ENCODE measurements at regions not wholly inside any gene's neighbourhood (a gene's known extent, or its start where the extent isn't known, plus 50 kb on each side); places are given as distances from the start of the nearest gene placed in this dataset.
A peak's percentile ranks its signal among the peaks of the same experiment; 100 is the strongest.
"Not testable (repeated sequence)": the region's sequence is repeated elsewhere in the genome, so short reads cannot be mapped to it uniquely, and the experiment has no call there.

DNA sequence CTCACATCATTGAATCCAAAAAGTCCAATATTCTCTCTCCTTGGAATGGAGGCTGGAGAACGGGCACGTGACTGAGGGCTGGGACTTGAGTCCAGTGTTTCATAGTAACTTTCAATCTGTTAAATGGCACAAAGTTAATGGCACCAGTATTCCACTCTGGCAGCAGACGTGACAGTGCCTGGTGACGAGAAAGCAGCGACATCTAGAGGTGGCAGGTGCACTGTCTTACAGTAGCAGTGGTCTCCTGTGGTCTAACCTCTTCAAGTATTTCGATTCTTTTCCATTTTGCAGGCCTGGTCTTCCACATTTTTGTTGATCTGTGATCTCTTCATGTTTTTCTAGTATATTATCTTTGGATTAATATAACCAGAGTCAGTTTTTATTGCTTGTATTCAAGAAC is 107.1 kb downstream of the OXSM start:
- DNase-seq = no peak

DNA sequence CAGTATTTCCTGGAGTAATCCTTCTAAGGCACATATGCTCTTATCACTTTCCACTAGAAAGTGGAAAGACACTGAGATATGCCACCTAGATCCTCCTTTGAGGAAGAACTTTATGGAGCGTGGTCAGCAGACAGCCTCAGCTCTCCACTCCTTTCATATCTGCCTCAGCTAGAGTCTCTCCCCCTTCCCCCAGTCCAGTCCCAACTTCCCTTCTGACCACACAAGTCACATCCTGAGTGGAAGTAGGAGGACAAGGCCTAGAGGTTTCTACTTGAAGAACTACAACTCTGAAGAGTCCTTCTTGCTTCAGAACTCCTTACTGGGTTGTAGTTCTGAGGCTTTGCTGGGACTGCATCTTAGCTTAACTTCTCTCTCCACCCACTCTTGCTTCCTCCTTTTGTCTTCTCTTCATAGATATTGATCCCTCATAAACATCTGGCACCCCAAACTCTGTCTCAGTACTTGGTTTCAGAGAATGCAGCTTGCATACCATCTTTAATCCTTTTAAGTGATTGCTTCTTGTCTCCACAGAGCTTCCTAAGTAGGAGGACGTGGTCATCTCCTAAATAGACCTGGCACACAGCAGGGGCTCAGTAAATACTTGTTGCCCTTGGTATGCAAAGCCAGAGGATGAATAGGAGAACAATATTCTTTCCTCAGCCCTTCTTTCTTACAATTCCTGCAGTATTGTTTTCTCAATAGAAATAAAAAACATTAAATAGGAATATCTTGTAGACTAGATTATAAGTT is 109.6 kb downstream of the OXSM start:
- DNase-seq = no peak

DNA sequence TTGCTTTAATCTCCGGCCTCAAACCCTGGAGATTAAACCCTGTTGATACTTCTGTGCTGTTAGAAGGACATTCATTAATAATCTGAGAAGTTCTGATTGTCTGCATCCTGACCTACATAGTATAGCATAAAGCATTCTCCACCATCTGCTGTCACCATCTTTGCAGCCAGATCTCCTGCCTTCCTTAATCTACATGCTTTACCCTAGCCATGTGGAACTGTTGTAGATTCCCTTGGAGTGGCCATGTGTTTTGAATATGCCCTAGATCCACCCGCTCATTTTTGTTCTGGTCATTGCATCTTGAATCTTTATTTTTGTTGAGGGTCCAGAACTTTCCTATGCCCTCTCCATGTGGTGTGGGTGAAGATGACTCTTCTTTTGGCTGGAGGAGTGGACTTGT is 110.3 kb downstream of the OXSM start:
- no peak for DNase-seq

DNA sequence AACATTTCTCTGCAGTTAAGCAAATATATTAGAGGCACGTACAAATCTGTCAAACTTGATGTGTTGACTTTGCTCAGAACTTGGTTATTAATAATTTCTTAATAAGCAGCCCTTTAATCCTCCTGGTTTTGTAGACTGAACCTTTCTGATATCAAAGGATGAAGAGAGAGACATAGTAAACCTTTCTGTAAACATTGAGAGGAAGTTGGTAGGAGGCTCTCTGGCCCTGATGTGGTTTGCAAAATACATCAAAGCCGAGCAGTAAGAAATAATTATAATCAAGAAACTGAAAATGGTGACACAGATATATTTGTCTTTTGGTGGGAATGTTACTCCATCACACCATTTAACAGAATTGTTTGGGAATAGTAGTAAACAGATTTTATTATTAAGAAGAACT is 111.9 kb downstream of the OXSM start:
- DNase-seq = no peak

DNA sequence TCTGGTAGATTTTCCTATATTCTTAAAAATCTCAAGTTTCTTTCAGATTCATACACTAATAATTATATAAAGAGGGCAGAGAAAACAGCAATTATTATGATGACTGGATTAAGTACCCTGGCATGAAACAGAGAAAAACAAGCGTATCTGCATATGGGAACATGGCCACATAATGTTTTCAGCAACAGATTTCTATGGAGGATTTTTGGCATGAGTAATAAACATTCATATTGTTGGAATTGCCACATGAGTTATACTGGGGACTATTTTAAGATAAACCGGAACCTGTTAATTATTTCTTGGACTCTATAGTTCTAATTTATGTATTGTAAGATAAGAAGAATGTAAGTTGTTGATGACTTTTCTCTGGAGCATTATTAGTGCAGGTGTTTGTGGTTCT is 112.7 kb downstream of the OXSM start:
- no peak for DNase-seq

DNA sequence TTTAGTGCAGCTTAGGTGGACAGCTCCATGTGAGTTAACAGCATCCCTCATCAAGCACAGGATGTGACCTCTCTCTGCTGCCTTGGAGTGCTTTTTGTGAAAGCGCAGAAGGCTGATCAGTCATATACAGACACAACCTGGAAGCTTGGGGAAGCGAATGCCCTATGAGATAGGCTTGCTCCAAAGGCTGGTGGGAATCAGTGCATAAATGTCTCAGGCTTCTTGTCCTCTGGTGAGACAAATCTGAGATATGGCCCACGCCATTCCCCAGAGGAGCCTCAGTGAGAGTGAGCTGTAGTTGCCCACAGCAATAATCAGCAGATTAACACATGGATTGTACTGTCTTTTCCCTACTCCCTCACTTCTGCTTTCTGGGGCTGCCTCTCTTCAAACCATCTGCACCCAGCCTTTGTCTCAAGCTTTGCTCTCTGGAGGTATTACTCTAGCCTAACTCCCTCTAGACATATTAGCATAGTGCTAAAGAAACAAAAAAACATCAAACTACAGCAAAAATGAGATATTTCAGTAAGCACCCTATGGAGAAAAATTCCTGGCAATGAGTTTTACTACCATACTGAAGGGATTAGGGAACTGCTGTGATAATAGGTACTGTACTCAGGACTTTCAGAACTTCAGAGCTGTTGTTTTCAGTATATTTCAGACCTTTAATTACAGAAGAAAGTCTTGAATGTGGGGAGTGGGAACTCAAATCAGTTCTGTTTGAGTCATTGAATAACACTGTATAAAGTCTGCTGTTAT is 113.7 kb downstream of the OXSM start:
- no peak for DNase-seq

DNA sequence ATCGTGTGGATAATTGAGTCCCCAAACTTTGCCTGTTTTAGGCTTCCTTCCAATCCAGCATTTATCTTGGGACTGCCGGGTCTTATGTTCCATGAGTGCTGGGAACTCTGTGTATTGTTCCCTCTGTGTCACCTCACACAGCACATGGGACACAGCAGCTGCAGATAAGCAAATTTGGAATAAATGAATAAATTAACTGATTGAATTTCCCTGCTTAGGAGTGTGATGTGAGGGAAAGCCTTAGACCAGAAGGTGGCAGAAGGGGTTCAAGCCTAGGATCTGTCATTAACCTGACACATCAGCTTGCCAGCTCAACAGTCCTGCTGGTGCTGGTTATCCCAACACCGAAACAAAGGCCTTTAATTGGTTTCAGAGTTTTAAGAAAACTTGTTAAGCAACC is 114.3 kb downstream of the OXSM start:
- DNase-seq = no peak

DNA sequence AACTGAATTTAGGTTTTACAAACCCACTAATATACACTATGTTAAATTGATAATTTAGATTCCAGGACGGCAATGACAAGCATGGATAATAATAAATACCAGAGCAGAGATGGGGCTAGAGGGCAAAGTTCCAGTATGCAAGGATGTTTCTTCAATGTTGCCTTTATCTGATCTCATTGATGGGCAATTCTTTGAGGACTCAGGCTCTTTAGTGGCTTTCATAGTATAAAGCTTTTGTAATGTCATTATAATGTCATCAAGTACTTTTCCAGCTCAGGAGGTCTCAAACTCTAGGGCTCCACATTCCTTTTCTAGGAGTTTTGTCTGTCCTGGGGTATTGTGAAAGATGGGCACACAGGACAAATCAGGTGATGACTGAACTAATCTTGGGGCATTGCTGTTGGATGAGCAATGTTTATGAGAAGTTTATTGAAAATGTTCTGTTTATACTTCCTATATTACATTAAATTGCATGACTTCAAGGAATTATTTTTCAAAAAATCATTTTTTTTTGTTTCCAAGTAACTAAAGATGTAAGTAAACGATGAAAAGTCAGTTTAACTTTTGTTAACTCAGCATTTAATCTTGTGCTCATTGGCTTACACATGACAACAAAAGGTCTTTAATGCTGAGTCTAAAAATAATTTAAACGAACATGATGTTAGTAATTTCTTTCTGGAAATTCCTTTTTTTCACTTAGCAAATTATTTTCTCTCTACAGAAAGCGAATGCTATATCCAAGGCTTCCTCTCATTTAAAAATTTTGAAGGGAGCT is 116.4 kb downstream of the OXSM start:
- no peak for DNase-seq

DNA sequence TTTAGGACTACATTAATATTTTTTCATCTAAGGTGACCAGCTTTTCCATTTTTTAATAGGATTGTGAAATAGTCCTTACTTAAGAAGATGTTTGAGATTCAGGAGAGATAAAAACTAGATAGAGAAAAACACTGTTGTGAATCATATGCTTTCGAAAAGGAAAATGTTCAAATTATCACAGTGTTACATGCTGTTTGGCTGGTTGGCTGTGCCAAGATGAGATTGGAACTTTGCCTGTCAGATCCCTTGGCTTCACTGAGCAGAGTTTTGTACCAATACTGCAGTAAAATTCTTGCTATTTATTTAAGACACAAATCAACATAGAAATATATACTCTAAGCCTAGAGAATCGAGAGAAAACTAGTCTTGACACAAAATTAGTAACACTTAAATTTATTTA is 117.2 kb downstream of the OXSM start:
- DNase-seq = no peak

DNA sequence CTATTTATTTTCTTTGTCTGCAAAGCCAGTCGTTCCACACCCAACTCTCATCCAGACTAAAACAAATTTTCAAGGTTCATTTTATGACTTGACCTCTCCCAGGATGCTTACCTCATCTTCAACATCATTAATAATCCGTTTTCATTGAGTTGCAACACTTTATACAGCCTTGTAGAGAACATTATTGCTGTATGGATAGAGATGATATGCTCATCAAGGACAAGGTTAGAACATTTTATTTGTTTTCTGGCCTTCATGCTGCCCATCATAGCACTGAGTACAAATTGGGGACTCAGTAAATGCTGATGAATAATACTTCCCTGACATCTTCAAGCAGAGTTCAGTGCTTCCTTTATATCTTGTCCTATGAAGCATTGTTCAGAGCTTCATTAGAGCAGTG is 120.2 kb downstream of the OXSM start:
- DNase-seq = no peak

DNA sequence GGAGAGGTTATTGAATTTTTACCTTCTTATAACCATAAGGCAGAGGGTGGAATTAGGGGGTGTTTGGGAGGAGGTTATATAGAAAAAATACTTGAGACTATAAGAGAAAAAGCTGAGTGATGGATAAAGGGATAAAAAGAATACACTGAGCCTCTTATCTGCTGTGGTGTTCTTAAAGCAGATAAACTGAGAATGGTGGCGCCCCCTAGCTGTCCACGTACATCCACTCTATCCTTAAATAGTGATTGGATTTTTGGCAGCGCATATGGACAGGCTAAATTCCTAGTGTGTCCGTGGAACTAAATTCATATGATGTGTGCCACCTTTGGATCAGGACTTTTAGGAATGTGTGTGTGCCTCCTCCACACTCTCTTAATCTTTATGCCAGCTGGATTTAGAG is 121.1 kb downstream of the OXSM start:
- peak; percentile 7 to 51 for DNase-seq

DNA sequence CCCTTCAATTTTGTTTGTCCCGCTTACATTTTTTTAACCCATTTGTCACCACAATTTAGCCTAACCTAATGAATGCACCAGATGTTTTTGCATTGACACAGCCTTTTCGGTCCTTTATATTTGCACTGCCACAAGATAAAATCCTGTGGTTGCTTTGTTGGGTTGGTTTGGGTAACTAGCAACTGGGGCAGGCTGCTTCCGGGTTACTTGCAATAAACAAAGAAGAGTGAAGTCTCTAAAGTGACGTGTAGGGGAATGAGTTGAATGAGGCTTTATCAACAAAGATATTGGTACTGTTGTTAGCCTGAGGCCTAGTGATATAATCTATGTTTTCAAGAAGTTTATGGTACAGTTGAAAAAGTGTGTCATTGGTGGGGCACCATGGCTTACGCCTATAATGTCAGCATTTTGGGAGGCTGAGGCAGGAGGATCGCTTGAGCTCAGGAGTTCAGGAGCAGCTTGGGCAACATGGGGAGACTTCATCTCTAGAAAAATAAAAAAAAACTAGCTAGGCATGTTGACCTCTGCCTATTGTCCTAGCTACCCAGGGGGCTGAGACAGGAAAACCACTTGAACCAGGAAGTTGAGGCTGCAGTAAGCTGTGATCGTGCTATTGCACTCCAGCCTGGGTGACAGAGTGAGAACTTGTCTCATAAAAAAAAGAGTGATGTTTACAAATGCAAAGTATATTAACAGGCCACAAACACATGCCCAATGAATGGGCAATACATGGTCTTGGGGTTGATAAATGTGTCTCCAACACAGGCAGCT is 121.8 kb downstream of the OXSM start:
- no peak for DNase-seq

DNA sequence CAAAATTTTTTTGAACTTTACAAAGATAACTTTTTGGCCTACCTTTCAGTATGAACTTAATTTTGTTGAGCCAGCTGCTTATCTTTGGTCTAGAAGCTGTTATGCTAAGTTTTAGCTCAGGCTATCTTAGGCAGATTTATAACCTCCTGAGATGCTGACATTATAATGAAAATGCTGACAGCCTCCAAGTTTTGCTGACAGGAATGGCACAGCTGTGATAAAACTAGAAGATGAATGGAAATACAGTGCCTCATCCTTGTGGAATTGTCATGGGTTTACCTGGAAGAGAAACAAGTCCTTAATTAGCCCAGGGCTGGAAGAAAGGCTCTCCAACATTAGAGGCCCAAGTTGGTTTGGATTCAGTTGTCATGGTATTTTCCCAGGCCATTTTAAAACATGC is 123.3 kb downstream of the OXSM start:
- DNase-seq = no peak

DNA sequence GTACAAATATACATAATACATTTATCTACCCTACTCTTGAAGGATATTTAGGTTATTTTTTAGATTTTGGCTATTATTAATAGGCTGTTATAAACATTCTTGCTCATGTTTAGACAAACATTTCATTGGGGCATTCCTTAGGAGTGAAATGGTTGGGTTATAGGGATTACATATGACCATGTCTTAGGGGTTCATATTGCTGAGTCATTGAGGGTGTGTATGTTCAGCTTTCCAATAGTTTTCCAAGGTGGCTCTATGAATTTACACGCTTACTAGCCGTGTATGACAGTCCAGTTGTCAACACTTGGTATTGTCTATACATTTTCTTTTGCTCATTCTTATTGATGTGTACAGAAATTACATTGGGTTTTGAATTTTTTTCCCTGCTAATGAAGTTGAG is 125.8 kb downstream of the OXSM start:
- DNase-seq = no peak

DNA sequence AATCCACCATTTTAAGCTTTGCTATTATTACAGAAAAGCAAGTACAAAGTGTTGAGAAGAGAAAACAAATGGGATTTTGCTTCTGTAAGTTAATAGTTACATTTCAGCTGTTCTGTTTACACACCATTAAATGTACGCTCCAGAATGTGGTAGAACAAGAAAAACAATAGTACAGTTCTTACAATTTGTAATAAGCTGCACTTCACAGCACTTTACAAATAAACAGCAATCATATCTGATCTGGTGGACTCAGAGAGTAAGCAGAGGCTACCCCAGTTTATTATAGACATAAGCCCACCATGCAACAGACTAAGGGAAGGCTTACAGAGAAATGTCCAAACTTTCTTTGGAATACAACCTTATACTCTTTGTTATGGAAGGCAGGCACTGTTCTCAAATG is 126.4 kb downstream of the OXSM start:
- DNase-seq = no peak

DNA sequence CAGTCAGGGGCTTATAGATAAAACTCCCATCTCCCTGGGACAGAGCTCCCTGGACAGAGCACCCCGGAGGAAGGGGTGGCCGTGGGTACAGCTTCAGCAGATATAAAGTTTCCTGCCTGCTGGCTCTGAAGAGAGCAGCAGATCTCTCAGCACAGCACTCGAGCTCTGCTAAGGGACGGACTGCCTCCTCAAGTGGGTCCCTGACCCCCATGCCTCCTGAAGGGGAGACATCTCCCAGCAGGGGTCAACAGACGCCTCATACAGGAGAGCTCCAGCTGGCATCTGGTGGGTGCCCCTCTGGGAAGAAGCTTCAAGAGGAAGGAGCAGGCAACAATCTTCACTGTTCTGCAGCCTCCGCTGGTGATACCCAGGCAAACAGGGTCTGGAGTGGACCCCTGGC is 142.1 kb downstream of the OXSM start:
- not testable (repeated sequence) for DNase-seq

DNA sequence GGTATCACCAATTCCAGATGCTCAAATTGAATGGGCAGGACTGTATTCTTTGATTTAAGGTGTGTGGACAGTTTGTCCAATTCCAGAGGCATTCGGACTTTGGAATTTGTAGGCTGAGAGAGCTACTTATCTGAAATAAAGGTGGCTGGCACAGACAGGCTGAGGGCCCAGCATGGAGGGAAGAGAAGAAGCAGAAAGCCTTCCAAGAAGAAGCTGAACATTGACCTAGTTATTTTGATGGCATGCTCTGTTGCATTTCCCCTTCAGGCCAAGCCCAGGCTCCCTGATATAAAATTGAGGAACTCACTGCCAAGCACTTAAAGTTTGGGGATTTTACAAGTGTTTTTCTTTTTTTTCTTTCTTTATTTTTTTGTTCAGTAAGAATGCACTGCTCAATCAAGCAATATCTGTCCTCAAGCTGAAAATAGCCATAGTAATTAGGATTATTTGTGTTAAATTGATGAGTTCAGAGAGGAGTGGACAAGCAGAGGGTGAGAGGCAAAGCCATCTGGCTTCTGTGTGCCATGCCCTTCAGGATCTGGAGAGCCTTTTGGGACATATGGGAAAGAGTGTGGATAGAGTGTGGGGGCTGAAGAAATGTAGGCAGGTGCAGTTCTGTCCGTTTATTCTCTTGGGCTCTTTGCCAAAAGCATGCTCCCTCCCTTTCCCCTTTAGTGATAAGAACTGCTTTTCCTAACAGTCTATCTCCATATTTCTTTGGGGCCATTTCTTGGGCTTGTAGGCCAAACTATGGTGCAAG is 148.9 kb downstream of the OXSM start:
- DNase-seq = no peak

DNA sequence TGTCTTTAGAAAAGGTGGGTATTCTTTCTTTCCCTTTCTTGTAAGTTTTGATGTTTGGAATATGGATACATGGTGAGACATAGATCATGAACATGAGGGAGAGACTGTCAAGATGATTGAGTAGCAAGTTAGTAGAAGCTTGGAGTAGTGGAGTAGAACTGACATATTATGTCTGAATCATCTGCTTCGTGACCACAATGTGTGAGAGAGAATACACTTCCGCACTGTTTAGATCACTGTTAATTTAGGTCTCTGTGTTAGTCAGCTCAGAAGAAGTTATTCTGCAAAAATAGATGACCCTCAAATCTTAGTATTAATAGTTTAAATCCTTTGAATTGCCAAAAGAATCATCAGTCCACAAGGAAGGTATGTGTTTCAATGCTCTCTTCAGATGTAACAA is 151.0 kb downstream of the OXSM start:
- DNase-seq = no peak

DNA sequence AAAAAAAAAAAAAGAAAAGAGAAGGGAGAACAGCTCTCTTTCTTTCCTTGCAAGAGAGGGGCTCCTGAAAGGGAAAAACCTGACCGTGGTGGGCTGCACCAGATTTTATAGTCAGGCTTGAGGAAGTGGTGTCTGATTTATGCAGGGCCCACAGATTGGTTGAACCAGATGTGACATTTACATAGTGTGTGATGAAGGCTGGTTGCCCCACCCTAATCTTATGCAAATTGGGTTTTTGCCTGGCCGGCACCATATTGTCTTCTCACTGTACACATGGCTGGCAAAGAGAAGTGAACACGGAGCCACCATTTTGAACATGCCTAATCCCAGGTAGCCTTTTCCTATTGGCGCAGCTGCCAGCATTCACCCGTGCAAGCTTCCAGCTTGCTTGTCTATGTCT is 154.4 kb downstream of the OXSM start:
- no peak for DNase-seq

DNA sequence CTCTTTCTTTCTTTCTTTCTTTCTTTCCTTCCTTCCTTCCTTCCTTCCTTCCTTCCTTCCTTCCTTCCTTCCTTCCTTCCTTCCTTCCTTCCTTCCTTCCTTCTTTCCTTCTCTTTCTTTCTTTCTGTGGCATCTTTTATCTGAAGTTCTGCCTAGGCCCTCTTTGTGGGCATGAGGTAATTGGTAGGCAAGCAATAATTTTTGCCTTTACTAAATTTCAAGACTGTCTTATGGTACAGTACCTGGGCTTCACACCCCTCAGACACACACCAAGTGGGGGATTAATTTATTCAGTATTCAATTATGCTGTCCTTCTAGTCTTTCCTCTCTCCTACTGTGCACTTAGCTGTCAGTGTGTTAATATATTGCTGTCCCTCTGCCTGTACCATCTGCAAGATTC is 155.5 kb downstream of the OXSM start:
- no peak for DNase-seq

DNA sequence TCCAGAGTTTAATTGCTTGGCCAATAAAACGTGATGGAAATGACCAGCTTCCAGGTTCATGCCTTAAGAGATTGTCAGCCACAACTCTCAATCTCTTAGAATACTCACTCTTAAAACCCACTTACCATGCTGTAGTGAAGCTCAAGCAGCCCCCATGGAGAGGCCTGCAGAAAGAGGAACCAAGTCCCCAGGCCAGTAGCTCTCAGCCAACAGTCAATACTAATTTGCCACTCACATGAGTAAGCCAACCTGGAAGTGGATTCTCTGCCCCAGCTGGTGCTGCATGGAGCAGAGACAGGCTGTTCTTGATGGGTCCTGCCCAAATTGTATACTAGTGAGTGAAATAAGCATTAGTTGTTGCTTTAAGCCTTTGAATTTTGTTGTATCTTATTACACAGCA is 155.9 kb downstream of the OXSM start:
- no peak for DNase-seq

DNA sequence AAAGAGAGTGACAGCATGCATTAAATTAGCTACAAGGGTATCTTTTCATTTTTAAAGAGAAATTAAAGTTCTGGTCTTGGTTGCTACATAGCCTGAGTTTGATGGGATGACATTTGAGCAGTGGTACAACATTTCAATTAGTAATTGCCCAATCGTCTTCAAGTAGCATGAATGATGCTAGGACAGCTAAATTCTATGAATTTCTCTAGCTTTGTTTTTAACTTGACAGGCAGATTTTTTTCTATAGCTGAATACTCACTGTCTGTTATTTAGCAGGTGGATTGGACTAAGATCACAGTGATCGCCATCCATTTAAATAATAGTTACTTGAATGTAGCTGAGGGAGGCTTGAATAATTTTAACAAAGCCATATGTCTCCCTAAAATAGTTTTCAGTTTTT is 162.2 kb downstream of the OXSM start:
- no peak for DNase-seq
